ENCODE measurements at regions not wholly inside any gene's neighbourhood (a gene's known extent, or its start where the extent isn't known, plus 50 kb on each side); places are given as distances from the start of the nearest gene placed in this dataset.

- DNase-seq: no peak
Measured at GRCh38 chr10:128921389-128922022, 545.5 kb upstream of the MGMT start.

- DNase-seq: no peak
Measured at GRCh38 chr10:128922172-128922571, 544.9 kb upstream of the MGMT start.

GRCh38 chr10:128922619-128923196 is 544.3 kb upstream of the MGMT start:
- no peak for DNase-seq

- DNase-seq: no peak
Measured at GRCh38 chr10:128924918-128925317, 542.1 kb upstream of the MGMT start.

- no peak for DNase-seq
Measured at GRCh38 chr10:128926711-128927110, 540.3 kb upstream of the MGMT start.

- DNase-seq: no peak
Measured at GRCh38 chr10:128927497-128928161, 539.4 kb upstream of the MGMT start.

- no peak for DNase-seq
Measured at GRCh38 chr10:128928231-128928836, 538.7 kb upstream of the MGMT start.

GRCh38 chr10:128929131-128929530 is 537.9 kb upstream of the MGMT start:
- no peak for DNase-seq

GRCh38 chr10:128929767-128930166 is 537.3 kb upstream of the MGMT start:
- no peak for DNase-seq

- no peak for DNase-seq
Measured at GRCh38 chr10:128930515-128930914, 536.5 kb upstream of the MGMT start.

GRCh38 chr10:128932071-128932820 is 534.8 kb upstream of the MGMT start:
- DNase-seq: no peak

- no peak for DNase-seq
Measured at GRCh38 chr10:128934492-128934891, 532.5 kb upstream of the MGMT start.

GRCh38 chr10:128936392-128936791 is 530.6 kb upstream of the MGMT start:
- no peak for DNase-seq

- DNase-seq: no peak
Measured at GRCh38 chr10:128938558-128938957, 528.5 kb upstream of the MGMT start.

- no peak for DNase-seq
Measured at GRCh38 chr10:128940081-128940480, 527.0 kb upstream of the MGMT start.

GRCh38 chr10:128943111-128943510 is 523.9 kb upstream of the MGMT start:
- no peak for DNase-seq

GRCh38 chr10:128945398-128945797 is 521.6 kb upstream of the MGMT start:
- DNase-seq: no peak

- DNase-seq: no peak
Measured at GRCh38 chr10:128950159-128950915, 516.7 kb upstream of the MGMT start.

GRCh38 chr10:128950916-128951275 is 516.1 kb upstream of the MGMT start:
- no peak for DNase-seq

GRCh38 chr10:128952856-128953255 is 514.2 kb upstream of the MGMT start:
- no peak for DNase-seq

GRCh38 chr10:128956149-128956548 is 510.9 kb upstream of the MGMT start:
- no peak for DNase-seq

GRCh38 chr10:128957221-128957620 is 509.8 kb upstream of the MGMT start:
- DNase-seq: no peak
